ENCODE measurements at regions not wholly inside any gene's neighbourhood (a gene's known extent, or its start where the extent isn't known, plus 50 kb on each side); places are given as distances from the start of the nearest gene placed in this dataset.
"Not testable (repeated sequence)": the region's sequence is repeated elsewhere in the genome, so short reads cannot be mapped to it uniquely, and the experiment has no call there.

DNA sequence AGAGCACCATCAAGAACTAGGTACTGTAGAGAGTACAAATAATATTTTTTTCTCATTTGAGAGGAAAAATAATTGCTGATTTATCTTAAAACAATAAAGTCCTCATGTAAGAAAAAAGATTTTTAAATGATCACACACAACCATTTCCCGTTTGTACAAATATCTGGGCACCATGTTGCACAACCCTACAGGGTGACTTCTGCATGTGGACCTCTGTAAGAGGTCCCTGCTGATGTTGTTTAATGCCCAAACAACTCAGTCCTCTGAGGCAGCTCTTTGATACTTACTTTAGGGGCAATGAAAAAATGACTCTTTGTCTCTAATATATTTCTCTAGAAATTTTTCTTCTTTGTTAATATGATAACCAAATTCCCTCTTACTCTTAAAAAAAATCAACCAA is 168.1 kb upstream of the SATB1 start:
- no peak for DNase-seq

DNA sequence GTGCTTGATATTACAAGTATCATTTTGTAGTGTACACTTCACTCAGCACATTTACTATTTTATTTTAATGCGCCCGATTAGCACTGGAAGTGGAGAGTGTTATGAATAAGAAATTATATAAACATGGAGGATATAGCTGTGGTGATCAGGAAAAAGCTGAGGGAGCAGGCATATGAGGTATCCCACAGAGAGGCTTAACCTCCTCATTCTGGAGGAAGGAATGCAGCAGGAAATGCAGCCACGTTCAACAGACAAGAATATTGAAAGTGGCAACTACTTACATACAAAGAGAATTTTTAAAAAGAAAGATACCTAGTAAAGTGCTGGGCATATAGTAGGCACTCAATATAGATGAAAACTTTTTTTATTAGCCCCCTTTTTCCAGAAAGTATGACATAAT is 166.0 kb upstream of the SATB1 start:
- no peak for DNase-seq

DNA sequence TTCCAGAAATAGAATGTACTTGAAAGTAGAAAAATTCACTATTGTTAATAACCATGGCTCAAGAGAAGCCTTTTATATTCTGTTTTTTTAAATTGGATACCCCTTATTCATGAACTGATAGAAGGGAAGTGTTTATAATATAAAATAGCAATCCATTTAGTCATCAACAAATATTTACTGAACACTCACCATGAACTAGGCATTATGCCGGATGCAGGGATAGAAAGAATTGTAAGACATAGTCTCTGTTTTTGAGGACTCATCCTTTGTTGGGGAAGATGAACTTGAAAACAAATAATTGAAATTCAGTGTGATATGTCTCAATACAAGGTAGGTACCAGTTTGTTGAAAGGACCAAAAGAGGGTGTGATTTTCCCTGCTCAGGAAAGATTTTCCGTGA is 160.9 kb upstream of the SATB1 start:
- no peak for DNase-seq

DNA sequence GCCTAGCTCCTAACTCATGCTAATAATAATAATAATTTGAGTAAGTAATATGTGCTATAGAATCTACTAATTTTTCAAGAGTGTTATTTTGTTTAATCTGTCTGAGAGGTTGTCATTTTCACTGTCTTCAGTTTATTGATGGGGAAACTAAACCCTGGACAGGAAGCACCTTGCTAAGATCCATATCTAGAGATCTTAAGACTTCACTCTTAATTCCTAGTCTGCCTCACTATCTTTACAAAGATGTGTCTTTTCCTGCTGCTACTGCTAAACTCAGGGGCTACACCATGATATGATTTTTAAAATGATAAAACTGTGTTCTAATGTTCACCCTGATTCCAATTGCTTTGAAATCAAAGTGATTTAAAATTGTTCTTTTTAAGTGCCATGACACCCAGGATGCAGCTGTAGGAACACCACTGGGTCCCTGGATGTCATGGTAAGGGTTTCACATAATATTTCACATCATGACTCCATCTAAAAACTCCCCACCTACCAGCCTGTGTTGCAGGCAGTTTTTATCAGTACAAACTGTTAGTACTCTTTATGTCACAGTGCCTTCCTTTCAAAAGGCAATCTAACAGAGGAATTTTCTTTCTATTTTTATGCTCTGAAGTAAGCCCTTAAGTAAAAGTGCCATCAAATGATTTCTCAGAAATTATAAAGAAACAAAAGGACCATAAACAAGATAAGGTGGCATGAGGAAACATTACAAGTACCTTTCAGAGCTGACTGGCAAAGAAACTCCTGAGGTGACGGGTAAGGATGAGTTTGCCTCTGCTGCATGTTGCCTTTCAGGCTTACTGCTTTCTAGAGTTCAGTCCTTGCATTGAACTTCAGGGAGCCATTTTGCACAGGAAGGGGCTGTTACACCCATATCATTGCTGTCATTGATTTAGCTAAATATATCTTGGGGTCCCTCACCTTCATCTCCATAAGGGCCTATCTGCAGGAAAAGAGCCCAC is 160.1 kb upstream of the SATB1 start:
- no peak for DNase-seq

DNA sequence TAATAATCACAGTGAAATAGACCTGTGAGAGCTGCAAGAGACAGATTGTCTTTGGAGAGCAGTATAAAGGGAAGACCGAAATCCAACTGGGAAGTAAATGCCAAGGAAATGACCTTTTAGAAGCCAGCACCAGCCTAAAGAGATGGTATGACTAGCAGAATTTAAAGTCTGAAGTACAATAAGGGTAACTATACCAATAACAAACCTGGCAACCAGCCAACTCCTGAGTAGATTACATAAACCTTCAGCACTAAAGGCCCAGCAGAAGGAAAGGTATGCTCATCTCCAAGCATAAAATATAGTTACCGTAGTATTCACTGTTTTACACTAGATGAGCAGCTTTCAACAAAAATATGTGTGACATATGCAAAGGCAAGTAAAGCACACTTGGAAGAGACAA is 155.1 kb upstream of the SATB1 start:
- no peak for DNase-seq

DNA sequence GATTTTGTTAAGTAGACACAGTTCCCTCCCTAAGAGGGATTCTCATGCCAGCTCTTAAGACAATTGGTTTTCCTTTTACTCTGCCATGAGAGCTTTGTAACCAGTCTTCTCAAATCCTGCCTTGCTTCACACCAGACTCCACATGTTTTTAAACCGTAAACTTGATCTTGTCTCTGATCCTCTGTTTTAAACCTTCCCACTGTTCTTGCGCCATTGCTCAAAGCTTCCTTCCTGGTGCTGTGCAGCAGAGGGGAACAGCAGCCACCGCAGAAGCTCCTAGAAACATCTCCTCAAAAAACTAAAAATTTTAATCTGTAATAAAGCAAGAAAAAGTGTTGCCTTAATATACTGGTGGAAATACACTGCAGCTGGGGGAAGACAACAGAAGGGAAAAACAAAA is 154.5 kb upstream of the SATB1 start:
- no peak for DNase-seq

DNA sequence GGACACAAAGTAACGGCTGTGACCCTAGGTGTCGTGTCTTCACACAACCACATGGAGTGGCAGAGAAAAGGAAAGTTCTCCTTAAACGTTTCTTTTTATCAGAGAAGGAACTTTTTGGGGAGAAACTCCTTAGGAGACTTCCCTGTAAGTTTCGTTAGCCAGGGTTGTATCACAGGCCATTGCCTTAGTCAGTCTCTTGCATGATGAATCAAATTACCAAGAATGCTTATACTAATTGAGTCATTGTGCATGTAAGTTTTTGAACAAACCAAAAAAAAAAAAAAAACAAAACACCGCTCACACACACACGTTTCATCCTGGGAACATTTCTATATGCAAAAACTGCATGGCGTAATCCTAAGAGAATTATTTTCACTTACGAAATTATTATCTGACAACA is 150.4 kb upstream of the SATB1 start:
- no peak for DNase-seq

DNA sequence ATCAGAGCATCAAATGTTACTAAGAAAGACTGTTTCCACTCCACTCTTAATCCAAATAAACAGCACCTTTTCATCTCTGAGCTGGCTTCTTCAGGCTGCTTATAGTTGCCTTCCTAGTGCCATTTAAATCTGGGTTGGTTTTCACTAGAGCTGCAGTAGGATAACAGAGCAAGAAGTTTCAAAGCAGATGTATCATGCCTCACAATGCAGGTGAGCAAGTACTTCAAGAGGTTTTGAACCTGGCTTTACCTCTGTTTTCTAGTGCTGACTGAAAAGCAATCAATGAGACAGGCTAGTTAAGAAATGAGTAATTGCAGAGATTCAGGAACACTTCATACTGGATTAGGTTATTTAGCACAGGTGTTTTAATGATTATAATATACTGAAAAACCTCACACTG is 147.7 kb upstream of the SATB1 start:
- DNase-seq, result no peak

DNA sequence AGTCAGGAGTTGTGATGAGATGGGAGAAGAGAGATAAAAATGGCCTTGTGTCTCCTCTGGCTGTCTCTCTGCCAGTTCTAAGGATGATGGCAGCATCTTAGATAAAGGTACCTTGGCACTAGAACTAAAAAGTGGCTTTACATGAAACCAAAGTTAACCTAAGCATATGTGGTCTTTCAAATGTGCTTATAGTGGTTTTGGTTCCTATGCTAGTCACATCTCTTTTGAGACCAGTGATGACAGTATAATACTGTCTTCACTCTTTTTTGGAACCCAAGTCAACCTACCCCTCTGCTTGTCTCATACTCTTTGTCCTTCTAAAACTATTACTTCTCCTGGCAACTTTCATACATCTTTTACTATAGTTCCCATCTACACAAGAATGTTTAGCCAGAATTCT is 142.2 kb upstream of the SATB1 start:
- DNase-seq, result no peak

DNA sequence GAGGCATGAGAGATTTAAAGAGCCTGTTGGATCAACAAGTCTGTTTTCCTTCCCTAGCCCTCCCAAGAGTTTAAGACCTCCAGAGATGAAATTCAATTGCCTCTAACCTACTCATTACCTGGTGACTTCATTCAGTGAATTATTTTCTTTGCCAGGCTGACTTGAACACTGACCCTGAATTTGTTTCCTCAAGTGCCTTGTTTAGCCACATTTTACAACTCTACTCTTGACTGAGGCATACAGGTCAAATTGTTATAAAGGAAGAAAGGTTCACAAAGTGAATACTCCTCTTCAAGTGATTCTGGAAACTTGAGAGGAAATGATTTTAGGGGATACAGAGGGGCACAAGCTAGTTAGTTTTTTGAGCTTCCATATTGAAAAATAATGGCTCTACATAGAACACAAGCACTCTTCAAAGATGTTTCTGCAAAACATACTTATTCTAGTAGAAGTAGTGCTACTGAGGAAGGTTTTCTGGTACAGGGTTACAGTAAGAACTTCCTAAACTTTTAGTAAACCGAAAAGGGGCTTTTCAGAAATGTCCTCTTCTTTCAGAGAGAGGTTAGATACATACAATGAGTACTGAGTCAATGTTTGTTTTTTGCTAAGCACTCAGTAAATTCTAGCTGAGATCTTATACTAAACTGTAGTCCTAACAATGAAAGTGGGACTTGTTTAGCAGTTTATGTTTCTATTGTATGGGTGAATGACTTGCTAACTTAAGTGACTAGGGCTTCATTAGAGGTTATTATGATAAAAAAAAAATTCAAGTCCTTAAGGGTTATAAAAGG is 137.4 kb upstream of the SATB1 start:
- no peak for DNase-seq

DNA sequence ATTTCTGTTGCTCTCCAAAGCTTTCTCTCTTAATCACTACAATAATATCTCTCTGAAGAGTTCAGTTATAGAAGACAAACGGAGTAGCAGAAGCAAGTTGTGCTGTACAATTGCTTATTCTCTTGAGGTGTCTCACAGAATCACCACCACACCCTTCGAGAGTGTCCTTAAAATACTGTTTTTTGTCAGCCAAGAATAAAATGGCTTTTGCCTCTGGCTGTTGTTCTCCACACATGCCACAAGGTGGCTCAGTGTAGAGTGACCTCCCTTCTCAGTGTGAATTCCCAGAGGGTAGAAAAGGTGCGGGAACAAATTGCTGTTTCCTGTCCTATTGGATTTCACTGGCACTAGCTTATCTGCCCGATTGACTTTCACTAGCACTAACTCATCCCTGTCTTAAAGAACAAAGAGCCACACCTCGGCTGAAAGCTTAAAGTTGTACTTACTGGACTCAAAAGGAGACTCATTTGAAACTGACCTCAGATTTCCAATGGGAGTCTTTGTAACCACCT is 134.2 kb upstream of the SATB1 start:
- peak; percentile 20 to 27 for DNase-seq

DNA sequence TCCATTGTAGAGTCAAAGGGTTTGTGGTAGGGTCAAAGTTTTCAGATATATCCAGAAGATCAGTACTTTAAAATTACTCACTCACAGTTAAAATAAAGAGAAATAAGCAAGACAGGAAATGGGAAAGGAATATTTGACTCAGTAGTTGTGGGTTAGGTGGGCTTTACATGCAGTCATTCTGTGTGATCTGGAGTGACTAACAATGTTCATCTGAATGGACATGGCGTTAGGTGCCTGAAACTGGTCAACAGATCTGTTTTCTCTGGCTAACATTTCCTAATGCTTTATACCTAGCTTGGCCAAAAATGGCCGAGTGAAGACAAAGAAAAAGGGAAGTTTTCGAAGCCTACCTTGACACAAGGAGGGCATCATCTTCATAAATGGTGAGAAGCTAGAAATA is 133.4 kb upstream of the SATB1 start:
- DNase-seq, result no peak

DNA sequence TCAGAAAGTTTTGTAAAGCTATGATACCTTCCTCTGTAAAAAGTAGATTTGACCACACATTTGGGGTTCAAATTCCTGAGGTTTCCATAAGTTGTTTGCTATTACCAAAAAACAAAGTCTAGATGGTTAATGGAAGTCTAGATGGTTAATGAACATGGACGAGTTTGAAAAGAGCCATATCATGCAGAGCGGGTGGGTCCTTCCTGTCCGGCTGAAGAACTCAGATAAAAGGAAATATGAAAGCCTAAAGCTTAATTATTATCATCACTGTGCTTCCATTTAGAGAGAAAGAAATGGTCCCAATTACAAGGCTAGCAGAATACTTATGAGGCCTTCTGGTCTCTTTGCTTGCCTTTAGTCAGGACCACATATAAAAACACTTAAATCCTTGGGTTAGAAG is 132.1 kb upstream of the SATB1 start:
- no peak for DNase-seq

DNA sequence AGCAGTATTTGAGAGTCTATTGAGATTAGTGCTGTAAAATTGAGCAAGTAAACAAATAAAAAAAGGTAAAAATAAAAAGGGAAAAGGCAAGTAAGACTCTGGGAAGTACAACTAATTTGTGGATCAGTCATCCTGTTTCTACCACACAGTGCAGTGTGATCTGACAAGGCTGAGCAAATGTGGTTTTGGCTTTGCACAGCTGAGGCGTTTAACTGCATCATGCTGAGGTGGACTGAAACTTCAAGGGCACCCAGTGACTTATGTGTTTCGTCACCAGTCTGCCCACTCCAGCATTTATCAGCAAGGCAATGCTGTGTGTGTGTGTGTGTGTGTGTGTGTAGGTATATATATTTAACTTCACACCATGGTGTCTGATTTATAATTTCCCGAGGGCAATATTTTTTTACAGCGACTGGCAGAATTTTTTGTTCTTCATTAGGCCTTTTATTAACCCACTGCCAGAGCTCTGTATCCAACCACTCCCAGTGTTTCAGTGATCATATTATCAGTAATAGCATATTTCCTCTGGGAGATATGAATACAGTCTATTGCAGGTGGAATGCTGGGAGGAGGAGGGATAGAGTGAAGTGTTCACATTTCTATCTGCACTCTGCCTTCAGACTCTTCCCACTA is 131.5 kb upstream of the SATB1 start:
- peak; percentile 73 to 76 for DNase-seq

DNA sequence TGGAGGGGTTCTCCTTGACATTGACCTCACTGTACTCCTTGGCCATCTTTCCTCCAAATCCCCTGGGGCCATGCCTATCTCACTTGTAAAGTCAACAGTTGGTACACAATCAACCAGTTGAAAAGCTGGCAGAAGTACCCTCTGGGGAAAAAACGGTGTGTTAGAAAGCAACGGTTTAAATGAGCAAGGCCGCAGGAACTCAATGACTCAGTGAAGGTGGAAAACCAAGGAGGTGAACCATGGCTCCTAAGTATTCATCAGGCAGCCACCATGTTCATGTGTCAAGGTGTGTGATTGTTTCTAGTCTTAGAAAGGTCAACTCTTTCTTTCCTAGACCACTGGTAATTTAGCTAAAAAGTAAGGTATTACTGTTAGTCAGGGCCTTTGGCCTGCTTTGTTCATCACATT is 130.9 kb upstream of the SATB1 start:
- DNase-seq, result peak; percentile 32 to 44

DNA sequence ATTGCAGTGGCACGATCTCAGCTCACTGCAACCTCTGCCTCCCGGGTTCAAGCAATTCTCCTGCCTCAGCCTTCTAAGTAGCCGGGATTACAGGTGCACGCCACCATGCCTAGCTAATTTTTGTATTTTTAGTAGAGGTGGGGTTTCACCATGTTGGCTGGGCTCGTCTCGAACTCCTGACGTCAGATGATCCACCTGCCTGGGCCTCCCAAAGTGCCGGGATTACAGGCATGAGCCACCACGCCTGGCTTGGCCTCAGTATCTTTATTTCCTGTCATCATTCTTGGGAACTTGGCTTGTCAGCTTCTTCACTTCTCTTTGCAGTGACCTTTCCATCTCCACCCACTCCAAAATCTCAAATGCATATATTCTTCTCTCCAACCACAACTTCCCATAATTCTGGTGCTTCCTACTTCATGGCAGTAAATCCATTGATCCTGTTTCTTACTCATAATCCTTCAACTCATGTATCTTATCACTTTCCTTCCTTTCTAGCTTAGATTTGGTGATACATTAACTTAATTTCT is 127.5 kb upstream of the SATB1 start:
- not testable (repeated sequence) for DNase-seq

DNA sequence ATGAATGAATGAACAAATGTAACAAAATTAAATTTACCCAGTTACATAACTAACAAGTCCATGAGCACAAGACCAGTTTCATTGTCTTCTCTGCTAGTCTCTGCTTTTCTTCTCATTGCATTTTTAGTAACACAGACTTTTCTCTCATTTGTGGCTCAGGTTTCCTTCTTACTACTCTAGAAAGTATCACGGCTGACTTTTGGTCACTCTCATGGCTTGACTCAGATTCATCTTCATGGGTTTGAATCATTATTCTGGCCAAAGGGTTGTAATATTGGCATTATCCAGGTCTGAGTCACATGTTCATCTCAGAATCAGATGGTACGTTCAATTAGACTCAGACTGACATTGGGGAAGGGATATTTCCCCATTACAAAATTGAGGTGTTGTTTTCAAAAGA is 121.5 kb upstream of the SATB1 start:
- DNase-seq, result no peak

DNA sequence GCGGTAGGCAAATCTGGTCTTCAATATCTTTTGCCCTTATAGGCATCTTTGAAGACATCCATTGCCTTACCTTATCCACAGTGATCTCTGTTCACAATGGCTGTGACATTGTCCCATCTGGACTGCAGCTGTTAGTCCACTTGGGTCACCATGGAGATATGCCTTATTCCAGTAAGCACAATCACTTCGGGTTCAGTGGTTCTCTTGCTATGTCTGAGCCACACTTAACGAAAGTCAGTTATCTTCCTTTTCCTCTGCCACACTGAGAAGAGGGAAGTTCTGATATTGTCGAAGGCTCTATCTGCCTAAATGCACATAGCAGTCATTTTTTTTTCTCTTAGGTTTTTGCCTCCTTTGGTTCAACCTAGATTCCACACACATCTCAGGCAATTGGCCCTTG is 119.0 kb upstream of the SATB1 start:
- DNase-seq, result no peak

DNA sequence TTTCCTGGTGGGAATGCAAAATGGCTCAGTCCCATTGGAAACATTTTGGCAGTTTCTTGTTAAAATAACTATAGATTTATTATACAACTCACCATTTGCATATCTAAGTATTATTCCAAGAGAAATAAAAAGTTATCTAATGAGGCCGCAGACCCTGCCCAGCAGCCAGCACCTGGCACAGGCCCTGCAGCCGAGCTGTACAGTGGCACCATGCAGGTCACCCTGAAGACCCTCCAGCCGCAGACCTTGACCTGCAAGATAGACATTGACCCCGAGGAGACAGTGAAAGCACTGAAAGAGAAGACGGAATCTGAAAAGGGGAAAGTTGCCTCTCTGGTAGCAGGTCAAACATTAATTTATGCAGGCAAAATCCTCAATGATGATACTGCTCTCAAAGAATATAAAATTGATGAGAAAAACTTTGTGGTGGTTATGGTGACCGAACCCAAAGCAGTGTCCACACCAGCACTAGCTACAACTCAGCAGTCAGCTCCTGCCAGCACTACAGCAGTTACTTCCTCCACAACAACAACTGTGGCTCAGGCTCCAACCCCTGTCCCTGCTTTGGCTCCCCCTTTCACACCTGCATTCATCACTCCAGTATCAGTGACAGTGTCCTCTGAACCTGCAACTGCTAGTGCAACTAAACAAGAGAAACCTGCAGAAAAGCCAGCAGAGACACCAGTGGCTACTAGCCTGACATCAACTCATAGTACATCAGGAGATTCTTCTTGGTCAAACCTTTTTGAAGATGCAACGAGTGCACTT is 113.5 kb upstream of the SATB1 start:
- DNase-seq, result no peak

DNA sequence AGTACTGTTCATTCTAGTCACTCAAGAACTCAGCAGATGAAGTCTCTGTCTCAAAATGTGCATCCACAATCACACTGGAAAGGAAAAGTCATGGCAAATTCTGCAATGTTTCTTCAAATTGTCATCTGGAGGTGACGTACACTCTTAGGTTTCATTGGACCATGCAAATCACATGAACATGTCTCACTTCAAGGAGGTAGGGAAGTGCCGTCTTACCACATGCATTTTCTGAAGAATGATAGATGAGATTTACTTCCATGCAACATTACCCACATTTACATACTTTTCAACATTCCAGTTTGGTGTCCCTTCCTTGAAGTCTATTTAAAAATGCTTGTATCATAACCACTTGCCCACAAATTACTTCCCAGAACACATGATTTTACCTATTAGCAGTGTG is 107.9 kb upstream of the SATB1 start:
- no peak for DNase-seq

DNA sequence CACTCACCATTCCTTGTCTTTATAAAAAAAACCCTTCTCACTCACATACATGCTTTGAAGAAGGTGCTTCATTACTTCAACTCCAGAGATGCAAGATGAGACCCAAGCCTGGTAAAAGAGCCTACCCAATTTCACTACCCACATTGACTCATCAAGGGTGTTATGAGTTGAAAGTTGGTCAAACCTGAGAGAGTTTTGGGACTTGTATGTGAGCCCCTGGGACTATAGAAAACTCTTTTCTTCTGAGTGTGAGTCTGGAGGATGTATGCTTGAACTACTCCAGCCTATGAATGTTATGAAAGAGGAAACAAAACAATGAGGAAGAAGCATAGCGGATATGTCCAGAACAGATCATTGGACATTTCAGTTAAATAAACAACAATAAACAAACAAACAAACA is 106.5 kb upstream of the SATB1 start:
- DNase-seq, result no peak

DNA sequence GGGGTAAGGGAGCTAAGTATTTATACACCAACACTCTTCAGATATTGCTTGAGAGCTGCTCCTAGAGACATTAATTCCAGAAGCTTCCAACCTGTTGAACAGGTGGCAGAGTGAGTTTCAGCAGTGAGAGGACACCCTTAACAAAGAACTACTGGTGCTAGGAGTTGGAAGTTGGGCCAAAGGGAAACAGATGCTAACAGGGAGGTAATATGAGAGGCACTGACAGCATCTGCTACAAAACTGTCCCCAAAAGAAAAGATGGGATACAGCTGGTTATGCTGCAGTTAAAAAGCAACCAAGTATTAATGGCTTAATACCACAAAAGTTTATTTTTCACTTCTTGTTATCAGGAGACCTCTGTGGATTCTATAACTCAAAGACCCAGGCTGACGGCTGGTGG is 104.5 kb upstream of the SATB1 start:
- DNase-seq, result no peak

All from stimulated activated CD4-positive, alpha-beta T cell treated with anti-CD3 and anti-CD28 coated beads, Interleukin-2, amount 100 ng/mL, for 24 hours (primary cell).